ENCODE measurements at regions not wholly inside any gene's neighbourhood (a gene's known extent, or its start where the extent isn't known, plus 50 kb on each side); places are given as distances from the start of the nearest gene placed in this dataset.

GRCh38 chr4:107155366-107155765 lies 119.3 kb upstream of the DKK2 start:
- DNase-seq (ENCODE audit: low read depth) = no peak

- no peak for DNase-seq (ENCODE audit: low read depth)
Measured at GRCh38 chr4:107153956-107154355, 117.8 kb upstream of the DKK2 start.

- no peak for DNase-seq (ENCODE audit: low read depth)
Measured at GRCh38 chr4:107153228-107153627, 117.1 kb upstream of the DKK2 start.

GRCh38 chr4:107151173-107151572 lies 115.1 kb upstream of the DKK2 start:
- no peak for DNase-seq (ENCODE audit: low read depth)

- DNase-seq (ENCODE audit: low read depth) = no peak
Measured at GRCh38 chr4:107148904-107149303, 112.8 kb upstream of the DKK2 start.

- DNase-seq (ENCODE audit: low read depth) = no peak
Measured at GRCh38 chr4:107147873-107148272, 111.8 kb upstream of the DKK2 start.

- DNase-seq (ENCODE audit: low read depth) = no peak
Measured at GRCh38 chr4:107138433-107138832, 102.3 kb upstream of the DKK2 start.

GRCh38 chr4:107133965-107134653 lies 98.0 kb upstream of the DKK2 start:
- no peak for DNase-seq (ENCODE audit: low read depth)

- no peak for DNase-seq (ENCODE audit: low read depth)
Measured at GRCh38 chr4:107131295-107131694, 95.2 kb upstream of the DKK2 start.

- no peak for DNase-seq (ENCODE audit: low read depth)
Measured at GRCh38 chr4:107130157-107130556, 94.0 kb upstream of the DKK2 start.

- DNase-seq (ENCODE audit: low read depth) = no peak
Measured at GRCh38 chr4:107129611-107130010, 93.5 kb upstream of the DKK2 start.

- no peak for DNase-seq (ENCODE audit: low read depth)
Measured at GRCh38 chr4:107129076-107129475, 93.0 kb upstream of the DKK2 start.

GRCh38 chr4:107128116-107128515 lies 92.0 kb upstream of the DKK2 start:
- no peak for DNase-seq (ENCODE audit: low read depth)

- DNase-seq (ENCODE audit: low read depth) = no peak
Measured at GRCh38 chr4:107125496-107125895, 89.4 kb upstream of the DKK2 start.

- no peak for DNase-seq (ENCODE audit: low read depth)
Measured at GRCh38 chr4:107122736-107123135, 86.6 kb upstream of the DKK2 start.

- no peak for DNase-seq (ENCODE audit: low read depth)
Measured at GRCh38 chr4:107120661-107121060, 84.5 kb upstream of the DKK2 start.

- no peak for DNase-seq (ENCODE audit: low read depth)
Measured at GRCh38 chr4:107117726-107118125, 81.6 kb upstream of the DKK2 start.

GRCh38 chr4:107115185-107115847 lies 79.2 kb upstream of the DKK2 start:
- no peak for DNase-seq (ENCODE audit: low read depth)

GRCh38 chr4:107114059-107114458 lies 77.9 kb upstream of the DKK2 start:
- DNase-seq (ENCODE audit: low read depth) = no peak

- no peak for DNase-seq (ENCODE audit: low read depth)
Measured at GRCh38 chr4:107098401-107098800, 62.3 kb upstream of the DKK2 start.

- no peak for DNase-seq (ENCODE audit: low read depth)
Measured at GRCh38 chr4:107094976-107095375, 58.9 kb upstream of the DKK2 start.

GRCh38 chr4:107094332-107094731 lies 58.2 kb upstream of the DKK2 start:
- DNase-seq (ENCODE audit: low read depth) = no peak
